Osteoblast (primary cell): ENCODE measurements at regions not wholly inside any gene's neighbourhood (a gene's known extent, or its start where the extent isn't known, plus 50 kb on each side); places are given as distances from the start of the nearest gene placed in this dataset.

Experiments used
- DNase-seq: peaks from one replicate; pipeline ENCODE4 v3.0.0; 2011; ENCODE audit warnings: low spot score, mixed read lengths; ENCODE audit not compliant: insufficient read length; ENCODE audit errors: missing footprints
- H2AFZ ChIP-seq: 2 replicates; pipeline ENCODE4 v1.6.0; 2011; ENCODE audit warnings: mild to moderate bottlenecking, low read length
- H3K27ac ChIP-seq: 2 replicates; pipeline ENCODE4 v1.5.1; 2011; ENCODE audit warnings: mild to moderate bottlenecking, low read depth, low read length, moderate library complexity
- H3K27me3 ChIP-seq: 2 replicates; pipeline ENCODE4 v1.6.0; 2012; ENCODE audit warnings: mild to moderate bottlenecking, control low read depth, inconsistent platforms, low read length, moderate library complexity; ENCODE audit not compliant: insufficient read depth
- H3K36me3 ChIP-seq: 2 replicates; pipeline ENCODE4 v1.5.1; 2011; ENCODE audit warnings: mild to moderate bottlenecking, low read length, control low read depth, moderate library complexity; ENCODE audit not compliant: insufficient read depth
- H3K4me1 ChIP-seq: 2 replicates; pipeline ENCODE4 v1.5.1; 2011; ENCODE audit warnings: mild to moderate bottlenecking, low read length, control low read depth, moderate library complexity; ENCODE audit not compliant: insufficient read depth
- H3K4me2 ChIP-seq: 2 replicates; pipeline ENCODE4 v1.6.0; 2011; ENCODE audit warnings: mild to moderate bottlenecking, low read length; ENCODE audit not compliant: insufficient read depth
- H3K4me3 ChIP-seq: fragments of 200-600 bp; sonication (generic); 3 replicates; pipeline ENCODE4 v1.5.1; 2012; ENCODE audit warnings: mild to moderate bottlenecking, low read length, inconsistent platforms; ENCODE audit not compliant: insufficient read depth
- H3K79me2 ChIP-seq: 2 replicates; pipeline ENCODE4 v1.6.0; 2012; ENCODE audit warnings: mild to moderate bottlenecking, low read length, control low read depth, inconsistent platforms; ENCODE audit not compliant: insufficient read depth
- H3K9me3 ChIP-seq: 2 replicates; pipeline ENCODE4 v1.5.1; 2011; ENCODE audit warnings: low read depth, low read length, control low read depth
- H4K20me1 ChIP-seq: 2 replicates; pipeline ENCODE4 v1.6.0; 2012; ENCODE audit warnings: mild to moderate bottlenecking, low read length, control low read depth; ENCODE audit not compliant: insufficient read depth
- TF ChIP-seq, protein P1 (sequence below): IDR thresholded peaks from 2 replicates; pipeline ENCODE4 v1.5.1; 2011; ENCODE audit warnings: mild to moderate bottlenecking, low read depth, low read length, moderate library complexity; ENCODE audit errors: extremely low read depth

DNA sequence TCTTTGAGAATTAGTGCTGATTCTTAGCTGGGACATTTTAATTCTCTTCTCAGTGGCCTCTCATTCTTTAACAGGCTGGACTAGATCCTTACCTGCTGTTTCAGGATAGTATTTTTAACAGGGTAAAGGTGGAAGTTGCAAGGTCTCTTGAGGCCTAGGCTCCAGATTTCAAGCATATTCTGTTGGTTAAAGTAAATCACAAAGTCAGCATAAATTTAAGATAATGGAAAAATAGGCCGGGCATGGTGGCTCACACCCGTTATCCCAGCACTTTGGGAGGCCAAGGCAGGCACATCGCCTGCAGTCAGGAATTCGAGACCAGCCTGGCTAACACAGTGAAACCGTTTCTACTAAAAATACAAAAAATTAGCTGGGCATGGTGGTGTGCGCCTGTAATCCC, 1149.0 kb downstream of the EPHA7 start:
- H3K27me3 ChIP-seq = no peaks in the 10 kb centered on the region
- no peak overlapping the region for H3K4me3 ChIP-seq
- no peak overlapping the region for H2AFZ ChIP-seq
- no peaks in the 10 kb centered on the region for H3K4me1 ChIP-seq
- no peak for DNase-seq
- H3K9me3 ChIP-seq = no peaks in the 10 kb centered on the region
- no peaks in the 10 kb centered on the region for H4K20me1 ChIP-seq
- no peaks in the 10 kb centered on the region for H3K36me3 ChIP-seq
- no peak overlapping the region for H3K4me2 ChIP-seq
- TF ChIP-seq, protein P1, sequence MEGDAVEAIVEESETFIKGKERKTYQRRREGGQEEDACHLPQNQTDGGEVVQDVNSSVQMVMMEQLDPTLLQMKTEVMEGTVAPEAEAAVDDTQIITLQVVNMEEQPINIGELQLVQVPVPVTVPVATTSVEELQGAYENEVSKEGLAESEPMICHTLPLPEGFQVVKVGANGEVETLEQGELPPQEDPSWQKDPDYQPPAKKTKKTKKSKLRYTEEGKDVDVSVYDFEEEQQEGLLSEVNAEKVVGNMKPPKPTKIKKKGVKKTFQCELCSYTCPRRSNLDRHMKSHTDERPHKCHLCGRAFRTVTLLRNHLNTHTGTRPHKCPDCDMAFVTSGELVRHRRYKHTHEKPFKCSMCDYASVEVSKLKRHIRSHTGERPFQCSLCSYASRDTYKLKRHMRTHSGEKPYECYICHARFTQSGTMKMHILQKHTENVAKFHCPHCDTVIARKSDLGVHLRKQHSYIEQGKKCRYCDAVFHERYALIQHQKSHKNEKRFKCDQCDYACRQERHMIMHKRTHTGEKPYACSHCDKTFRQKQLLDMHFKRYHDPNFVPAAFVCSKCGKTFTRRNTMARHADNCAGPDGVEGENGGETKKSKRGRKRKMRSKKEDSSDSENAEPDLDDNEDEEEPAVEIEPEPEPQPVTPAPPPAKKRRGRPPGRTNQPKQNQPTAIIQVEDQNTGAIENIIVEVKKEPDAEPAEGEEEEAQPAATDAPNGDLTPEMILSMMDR = no peak
- H3K27ac ChIP-seq = no peak overlapping the region
- no peaks in the 10 kb centered on the region for H3K79me2 ChIP-seq

DNA sequence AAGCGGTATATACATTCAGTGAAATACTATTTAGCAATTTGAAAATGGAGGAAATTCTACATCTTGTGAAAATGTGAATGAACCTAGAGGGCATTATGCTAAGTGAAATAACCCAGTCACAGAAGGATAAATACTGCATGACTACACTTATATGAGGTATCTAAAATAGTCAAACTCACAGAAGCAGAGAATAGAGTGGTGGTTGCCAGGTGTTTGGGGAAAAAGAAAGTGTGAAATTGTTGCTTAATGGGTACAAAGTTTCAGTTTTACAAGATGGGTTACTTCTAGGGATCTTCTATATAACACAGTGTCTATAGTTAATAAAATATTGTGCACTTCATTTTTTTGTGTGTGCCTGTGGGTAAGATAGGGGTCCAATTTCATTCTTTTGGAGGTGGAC, 1152.0 kb downstream of the EPHA7 start:
- no peak overlapping the region for H3K4me3 ChIP-seq
- no peak overlapping the region for H3K4me2 ChIP-seq
- no peaks in the 10 kb centered on the region for H3K36me3 ChIP-seq
- no peaks in the 10 kb centered on the region for H3K27me3 ChIP-seq
- H3K27ac ChIP-seq = no peak overlapping the region
- H2AFZ ChIP-seq = no peak overlapping the region
- TF ChIP-seq, protein P1 = no peak
- H3K79me2 ChIP-seq = no peaks in the 10 kb centered on the region
- no peaks in the 10 kb centered on the region for H3K9me3 ChIP-seq
- no peaks in the 10 kb centered on the region for H3K4me1 ChIP-seq
- H4K20me1 ChIP-seq = no peaks in the 10 kb centered on the region
- no peak for DNase-seq

DNA sequence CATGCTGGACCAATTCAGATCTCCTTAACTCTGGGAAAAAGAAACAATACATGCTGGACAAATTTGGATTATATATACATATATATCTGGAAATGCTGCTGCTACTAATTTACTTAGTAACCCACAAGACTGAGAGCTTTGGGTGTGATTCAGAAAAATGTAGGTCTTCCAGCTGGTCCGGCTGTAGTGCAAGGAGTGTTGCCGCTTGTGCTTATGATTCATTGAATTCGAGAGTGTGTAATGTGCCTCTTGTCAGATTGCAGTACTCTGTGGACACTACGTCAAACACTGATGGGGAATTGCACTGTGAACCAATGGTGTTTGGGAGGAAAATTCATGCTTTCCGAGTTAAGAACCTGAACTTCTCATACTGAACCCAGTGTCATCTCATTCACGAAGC, 1155.5 kb downstream of the EPHA7 start:
- DNase-seq = no peak
- Histone ChIP-seq H3K79me2 (no peaks in the 10 kb centered on the region), H3K4me2 (no peak overlapping the region), H3K36me3 (no peaks in the 10 kb centered on the region), H3K9me3 (peaks cover 4% of the 10 kb centered on the region), H3K27ac (no peak overlapping the region), H3K27me3 (no peaks in the 10 kb centered on the region), H4K20me1 (no peaks in the 10 kb centered on the region), H3K4me1 (no peaks in the 10 kb centered on the region), H2AFZ (no peak overlapping the region), H3K4me3 (no peak overlapping the region)
- TF ChIP-seq, protein P1 = no peak

DNA sequence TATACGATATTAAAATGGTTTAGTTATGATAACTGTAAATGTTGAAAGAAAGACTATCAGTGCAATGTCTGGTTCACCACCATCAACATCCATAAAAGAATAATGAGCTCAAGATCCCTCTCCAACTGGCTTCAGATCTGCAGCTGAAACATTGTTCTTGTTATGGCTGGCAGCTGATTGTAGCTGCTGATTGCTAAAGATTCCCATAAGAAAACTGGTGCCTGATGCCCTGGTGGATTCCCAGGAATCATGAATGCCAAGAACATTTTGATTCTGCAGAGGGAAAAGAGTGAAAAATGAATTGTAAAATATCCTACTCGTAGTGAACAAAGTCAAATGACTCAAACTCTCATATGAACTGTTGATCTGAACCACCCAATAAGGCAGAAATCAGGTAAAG, 1160.2 kb downstream of the EPHA7 start:
- DNase-seq = no peak
- Histone ChIP-seq H3K4me1 (no peaks in the 10 kb centered on the region), H3K4me3 (no peak overlapping the region), H3K27me3 (no peaks in the 10 kb centered on the region), H3K27ac (no peak overlapping the region), H4K20me1 (no peaks in the 10 kb centered on the region), H3K79me2 (no peaks in the 10 kb centered on the region), H3K4me2 (no peak overlapping the region), H3K9me3 (peaks cover 4% of the 10 kb centered on the region), H2AFZ (no peak overlapping the region), H3K36me3 (no peaks in the 10 kb centered on the region)
- TF ChIP-seq, protein P1 = no peak
